Liver (tissue), 3 donors: ENCODE measurements at regions not wholly inside any gene's neighbourhood (a gene's known extent, or its start where the extent isn't known, plus 50 kb on each side); places are given as distances from the start of the nearest gene placed in this dataset.

Experiments
- GABPA ChIP-seq, 2 donors: IDR thresholded peaks in 1 of 2; conservative IDR thresholded peaks in 1 of 2; 2 replicates each; pipeline ENCODE4 v1.6.1; 2016; ENCODE audit warnings: antibody characterized with exemption in 2 of 2, mild to moderate bottlenecking in 1 of 2, moderate library complexity in 1 of 2
- HNF4A ChIP-seq, 2 donors: conservative IDR thresholded peaks; 2 replicates each; pipeline ENCODE4 v1.6.1; 2016; ENCODE audit warnings: antibody characterized with exemption in 2 of 2, mild to moderate bottlenecking in 2 of 2
- JUND ChIP-seq, 2 donors: IDR thresholded peaks; 2 replicates each; pipeline ENCODE4 v1.6.1; 2016; ENCODE audit warnings: antibody characterized with exemption in 2 of 2
- MAX ChIP-seq: IDR thresholded peaks from 2 replicates; pipeline ENCODE4 v1.6.1; 2016; ENCODE audit warnings: antibody characterized with exemption
- RAD21 ChIP-seq, 2 donors: IDR thresholded peaks; 2 replicates each; pipeline ENCODE4 v1.6.1; 2016; ENCODE audit warnings: antibody characterized with exemption in 2 of 2, mild to moderate bottlenecking in 2 of 2
- SP1 ChIP-seq: IDR thresholded peaks from 2 replicates; pipeline ENCODE4 v1.6.1; 2018; ENCODE audit warnings: antibody characterized with exemption, mild to moderate bottlenecking
- TAF1 ChIP-seq: conservative IDR thresholded peaks from 2 replicates; pipeline ENCODE4 v1.6.1; 2016; ENCODE audit warnings: antibody characterized with exemption, mild to moderate bottlenecking
- YY1 ChIP-seq: IDR thresholded peaks from 2 replicates; pipeline ENCODE4 v1.6.1; 2016; ENCODE audit warnings: antibody characterized with exemption, mild to moderate bottlenecking
- TF ChIP-seq, protein P1 (sequence below): fragments of 150-350 bp; IDR thresholded peaks from 2 replicates; pipeline ENCODE4 v1.5.1; 2017; ENCODE audit warnings: improper control_type of control experiment, low read depth, low read length; ENCODE audit not compliant: missing input control
- donor health status: healthy.
- donor health status: healthy.

DNA sequence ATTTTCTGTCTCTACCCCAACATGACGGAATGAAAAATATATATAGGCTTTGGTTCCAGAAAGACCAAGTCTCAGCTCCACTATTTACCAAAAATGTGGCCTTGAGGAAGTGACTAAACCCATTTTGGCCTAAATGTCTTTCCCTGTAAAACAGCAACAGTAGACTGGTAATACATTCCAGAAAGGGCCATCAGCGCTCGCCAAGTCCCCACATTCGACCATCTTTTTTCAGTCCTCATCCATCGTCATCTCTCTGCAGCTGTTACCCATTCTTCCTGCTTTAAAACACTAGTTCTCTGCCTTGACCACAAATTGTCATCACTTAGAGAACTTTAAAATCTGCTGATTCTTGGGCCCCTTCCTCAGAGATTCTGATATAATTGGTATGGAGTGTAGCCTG lies 183.8 kb upstream of the CTAGE1 start:
- no peak for TF ChIP-seq JUND (IDR thresholded peaks at IDR 0.05)
- TF ChIP-seq RAD21 (IDR thresholded peaks at IDR 0.05) = no peak
- TF ChIP-seq SP1 = no peak
- TF ChIP-seq, protein P1, sequence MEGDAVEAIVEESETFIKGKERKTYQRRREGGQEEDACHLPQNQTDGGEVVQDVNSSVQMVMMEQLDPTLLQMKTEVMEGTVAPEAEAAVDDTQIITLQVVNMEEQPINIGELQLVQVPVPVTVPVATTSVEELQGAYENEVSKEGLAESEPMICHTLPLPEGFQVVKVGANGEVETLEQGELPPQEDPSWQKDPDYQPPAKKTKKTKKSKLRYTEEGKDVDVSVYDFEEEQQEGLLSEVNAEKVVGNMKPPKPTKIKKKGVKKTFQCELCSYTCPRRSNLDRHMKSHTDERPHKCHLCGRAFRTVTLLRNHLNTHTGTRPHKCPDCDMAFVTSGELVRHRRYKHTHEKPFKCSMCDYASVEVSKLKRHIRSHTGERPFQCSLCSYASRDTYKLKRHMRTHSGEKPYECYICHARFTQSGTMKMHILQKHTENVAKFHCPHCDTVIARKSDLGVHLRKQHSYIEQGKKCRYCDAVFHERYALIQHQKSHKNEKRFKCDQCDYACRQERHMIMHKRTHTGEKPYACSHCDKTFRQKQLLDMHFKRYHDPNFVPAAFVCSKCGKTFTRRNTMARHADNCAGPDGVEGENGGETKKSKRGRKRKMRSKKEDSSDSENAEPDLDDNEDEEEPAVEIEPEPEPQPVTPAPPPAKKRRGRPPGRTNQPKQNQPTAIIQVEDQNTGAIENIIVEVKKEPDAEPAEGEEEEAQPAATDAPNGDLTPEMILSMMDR = no peak
- TF ChIP-seq GABPA (IDR thresholded peaks at IDR 0.05 in 1 of 2, conservative IDR thresholded peaks at IDR 0.05 in 1 of 2) = no peak
- TF ChIP-seq YY1 = no peak
- TF ChIP-seq TAF1 = no peak
- no peak for TF ChIP-seq MAX
- no peak for TF ChIP-seq HNF4A (conservative IDR thresholded peaks at IDR 0.05)
